ENCODE measurements at regions not wholly inside any gene's neighbourhood (a gene's known extent, or its start where the extent isn't known, plus 50 kb on each side); places are given as distances from the start of the nearest gene placed in this dataset.

DNA sequence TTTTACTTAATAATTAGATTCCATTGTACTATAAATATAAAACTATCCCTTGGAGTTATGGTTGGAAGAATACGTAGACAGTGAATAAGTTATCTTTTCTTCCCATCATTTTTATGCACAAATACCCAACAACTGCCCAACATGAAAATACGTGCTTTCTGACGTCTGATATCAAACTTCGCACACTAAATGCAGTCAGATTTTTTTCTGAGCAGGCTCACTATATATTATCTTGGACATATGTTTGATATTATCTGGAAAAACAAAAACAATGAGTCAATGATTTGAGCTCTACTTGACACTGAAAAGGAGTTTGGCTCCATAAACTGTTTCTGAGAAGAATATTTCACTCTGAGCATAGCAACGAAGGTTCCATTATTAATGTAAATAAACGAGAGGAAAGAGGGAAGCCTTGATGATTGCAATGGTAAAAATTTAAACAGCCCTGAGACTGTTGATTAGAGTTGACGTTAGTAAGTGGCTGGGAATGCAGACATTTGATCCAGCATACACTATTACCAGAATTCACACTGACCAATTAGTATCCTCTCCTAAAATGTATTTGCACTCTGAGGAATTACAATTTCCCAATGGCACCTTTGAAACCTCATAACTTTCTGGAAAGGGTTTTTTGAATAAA is 1090.0 kb downstream of the EPHA7 start:
- H3K9me3 ChIP-seq: no peaks in the 10 kb centered on the region
- no peak overlapping the region for H3K27ac ChIP-seq
- H3K4me3 ChIP-seq: no peak overlapping the region
- no peaks in the 10 kb centered on the region for H3K4me1 ChIP-seq
- no peak for DNase-seq (ENCODE audit: extremely low spot score in 2 of 2)
- intact Hi-C loops (cut with DNase I): no loop called here
- TF ChIP-seq POLR2A (IDR thresholded peaks at IDR 0.05) (no peak), POLR2AphosphoS5 (IDR thresholded peaks at IDR 0.05; ENCODE audit: insufficient read depth in 1 of 2, low read depth in 1 of 2) (no peak)
- TF ChIP-seq, protein P1, sequence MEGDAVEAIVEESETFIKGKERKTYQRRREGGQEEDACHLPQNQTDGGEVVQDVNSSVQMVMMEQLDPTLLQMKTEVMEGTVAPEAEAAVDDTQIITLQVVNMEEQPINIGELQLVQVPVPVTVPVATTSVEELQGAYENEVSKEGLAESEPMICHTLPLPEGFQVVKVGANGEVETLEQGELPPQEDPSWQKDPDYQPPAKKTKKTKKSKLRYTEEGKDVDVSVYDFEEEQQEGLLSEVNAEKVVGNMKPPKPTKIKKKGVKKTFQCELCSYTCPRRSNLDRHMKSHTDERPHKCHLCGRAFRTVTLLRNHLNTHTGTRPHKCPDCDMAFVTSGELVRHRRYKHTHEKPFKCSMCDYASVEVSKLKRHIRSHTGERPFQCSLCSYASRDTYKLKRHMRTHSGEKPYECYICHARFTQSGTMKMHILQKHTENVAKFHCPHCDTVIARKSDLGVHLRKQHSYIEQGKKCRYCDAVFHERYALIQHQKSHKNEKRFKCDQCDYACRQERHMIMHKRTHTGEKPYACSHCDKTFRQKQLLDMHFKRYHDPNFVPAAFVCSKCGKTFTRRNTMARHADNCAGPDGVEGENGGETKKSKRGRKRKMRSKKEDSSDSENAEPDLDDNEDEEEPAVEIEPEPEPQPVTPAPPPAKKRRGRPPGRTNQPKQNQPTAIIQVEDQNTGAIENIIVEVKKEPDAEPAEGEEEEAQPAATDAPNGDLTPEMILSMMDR (IDR thresholded peaks at IDR 0.05): no peak
- H3K36me3 ChIP-seq: no peaks in the 10 kb centered on the region
- no peaks in the 10 kb centered on the region for H3K27me3 ChIP-seq

DNA sequence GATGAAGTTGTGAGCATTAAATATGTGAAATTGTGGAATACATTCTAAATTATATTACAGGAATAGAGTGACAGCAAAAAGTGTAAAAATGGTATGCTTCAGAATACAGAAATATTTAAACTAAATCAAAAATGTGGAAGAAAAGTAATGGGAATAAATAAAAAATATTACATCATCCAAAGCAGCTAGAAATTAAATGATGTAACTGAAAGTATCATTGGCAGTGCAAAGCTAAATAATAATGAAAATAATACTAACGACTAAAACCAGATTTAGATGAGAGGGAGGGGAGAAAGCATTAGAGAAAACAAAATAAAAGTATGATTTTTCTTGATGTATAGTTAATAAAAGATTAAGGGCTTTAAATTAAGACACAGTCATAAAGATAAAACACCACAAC is 1104.0 kb downstream of the EPHA7 start:
- Histone ChIP-seq H3K4me1 (no peaks in the 10 kb centered on the region), H3K27me3 (no peaks in the 10 kb centered on the region), H3K27ac (no peak overlapping the region), H3K36me3 (no peaks in the 10 kb centered on the region), H3K4me3 (no peak overlapping the region), H3K9me3 (no peaks in the 10 kb centered on the region)
- no peak for DNase-seq (ENCODE audit: extremely low spot score in 2 of 2)
- TF ChIP-seq, protein P1 (IDR thresholded peaks at IDR 0.05): no peak
- TF ChIP-seq POLR2AphosphoS5 (IDR thresholded peaks at IDR 0.05; ENCODE audit: insufficient read depth in 1 of 2, low read depth in 1 of 2) (no peak), POLR2A (IDR thresholded peaks at IDR 0.05) (no peak)
- intact Hi-C loops (cut with DNase I): no loop called here

DNA sequence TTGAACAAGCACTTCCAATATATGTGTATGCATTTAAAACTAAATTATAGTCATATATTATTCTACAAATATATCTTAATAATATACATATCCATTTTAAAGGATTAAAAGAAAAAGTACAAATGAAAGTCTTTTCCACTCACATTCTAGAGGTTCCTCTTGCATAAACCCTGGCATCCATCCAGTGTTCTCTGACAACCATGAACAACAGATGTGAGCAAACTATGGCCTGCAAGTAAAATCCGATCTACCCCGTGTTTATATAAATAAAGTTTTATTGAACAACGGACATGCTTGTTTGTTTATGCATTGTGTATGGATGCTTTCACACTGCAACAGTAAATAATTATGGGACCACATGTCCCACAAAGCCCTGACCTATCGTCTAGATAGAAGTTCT is 1122.3 kb downstream of the EPHA7 start:
- H3K9me3 ChIP-seq: no peaks in the 10 kb centered on the region
- no peak for DNase-seq (ENCODE audit: extremely low spot score in 2 of 2)
- intact Hi-C loops (cut with DNase I): no loop called here

DNA sequence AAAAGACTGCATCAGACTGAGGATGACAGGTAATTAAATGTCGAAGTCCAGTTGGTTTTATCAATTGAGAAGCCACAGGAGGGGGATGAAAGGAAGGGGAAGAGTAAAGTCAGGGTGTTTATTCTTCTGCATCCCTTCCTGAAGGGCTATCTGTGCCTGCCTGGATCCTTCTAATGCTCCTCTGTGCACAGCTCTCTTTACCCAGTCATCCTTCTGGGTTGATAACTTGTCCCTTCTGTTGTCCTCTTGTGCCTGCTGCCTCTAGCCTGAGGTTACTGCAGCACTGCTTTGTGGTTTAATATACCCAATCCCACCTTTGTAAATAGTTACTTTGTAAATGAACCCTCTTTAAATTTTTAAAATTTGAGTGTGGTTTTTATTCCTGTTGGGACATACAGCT is 1127.3 kb downstream of the EPHA7 start:
- Histone ChIP-seq H3K27me3 (no peaks in the 10 kb centered on the region), H3K27ac (no peak overlapping the region), H3K36me3 (no peaks in the 10 kb centered on the region), H3K9me3 (no peaks in the 10 kb centered on the region), H3K4me3 (no peak overlapping the region), H3K4me1 (no peaks in the 10 kb centered on the region)
- intact Hi-C loops (cut with DNase I): no loop called here
- DNase-seq (ENCODE audit: extremely low spot score in 2 of 2): no peak
- TF ChIP-seq POLR2AphosphoS5 (IDR thresholded peaks at IDR 0.05; ENCODE audit: insufficient read depth in 1 of 2, low read depth in 1 of 2) (no peak), POLR2A (IDR thresholded peaks at IDR 0.05) (no peak)
- TF ChIP-seq, protein P1 (IDR thresholded peaks at IDR 0.05): no peak

More for the DNA sequence above, 1122.3 kb downstream of the EPHA7 start:
- Histone ChIP-seq H3K4me1 (no peaks in the 10 kb centered on the region), H3K27me3 (no peaks in the 10 kb centered on the region), H3K27ac (no peak overlapping the region), H3K4me3 (no peak overlapping the region), H3K36me3 (no peaks in the 10 kb centered on the region)
- no peak for TF ChIP-seq POLR2A (IDR thresholded peaks at IDR 0.05)
- TF ChIP-seq, protein P1 (IDR thresholded peaks at IDR 0.05): no peak
- no peak for TF ChIP-seq POLR2AphosphoS5 (IDR thresholded peaks at IDR 0.05; ENCODE audit: insufficient read depth in 1 of 2, low read depth in 1 of 2)

DNA sequence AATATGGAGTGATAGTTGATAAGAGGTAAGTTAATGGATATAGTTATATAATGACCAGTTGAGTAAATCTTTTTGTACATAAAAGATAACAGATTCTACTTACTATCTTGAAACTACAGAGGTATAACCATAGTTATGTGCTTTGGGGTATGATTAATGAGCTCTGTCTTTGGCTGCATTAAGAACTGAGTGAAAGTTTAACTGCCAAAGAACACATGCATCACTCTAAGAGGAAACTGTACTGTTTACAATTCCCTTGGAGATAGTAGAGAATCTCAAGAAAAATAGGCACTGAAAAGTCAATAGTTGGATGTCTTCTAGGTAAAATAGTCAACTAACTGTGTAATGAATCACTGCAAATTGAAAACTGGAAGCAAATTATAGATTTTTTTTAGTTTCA is 1129.5 kb downstream of the EPHA7 start:
- TF ChIP-seq POLR2AphosphoS5 (IDR thresholded peaks at IDR 0.05; ENCODE audit: insufficient read depth in 1 of 2, low read depth in 1 of 2) (no peak), POLR2A (IDR thresholded peaks at IDR 0.05) (no peak)
- TF ChIP-seq, protein P1 (IDR thresholded peaks at IDR 0.05): no peak
- Histone ChIP-seq H3K4me1 (no peaks in the 10 kb centered on the region), H3K27ac (no peak overlapping the region), H3K9me3 (no peaks in the 10 kb centered on the region), H3K4me3 (no peak overlapping the region), H3K27me3 (no peaks in the 10 kb centered on the region), H3K36me3 (no peaks in the 10 kb centered on the region)
- intact Hi-C loops (cut with DNase I): no loop called here
- no peak for DNase-seq (ENCODE audit: extremely low spot score in 2 of 2)
